ENCODE measurements at regions not wholly inside any gene's neighbourhood (a gene's known extent, or its start where the extent isn't known, plus 50 kb on each side); places are given as distances from the start of the nearest gene placed in this dataset.

DNA sequence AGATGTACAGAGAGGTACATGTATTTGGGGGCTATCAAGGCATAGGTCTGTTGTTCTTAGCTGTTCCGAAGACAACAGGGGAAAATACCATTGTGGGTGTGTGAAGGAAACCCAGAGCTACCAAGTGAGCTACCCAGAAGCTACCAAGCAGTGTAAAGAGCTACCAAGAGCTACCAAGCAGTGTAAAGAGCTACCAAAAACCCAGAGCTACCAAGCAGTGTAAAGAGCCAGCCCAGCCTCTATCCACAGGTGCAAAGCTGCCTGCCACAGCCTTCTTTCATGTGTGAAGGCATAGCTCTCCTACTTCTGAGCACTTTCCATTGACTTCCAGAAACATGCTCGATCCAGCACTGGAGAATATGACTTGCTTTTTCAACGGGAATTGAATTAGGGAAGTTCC is 145.7 kb downstream of the AKAP11 start:
- TF ChIP-seq, protein P1, sequence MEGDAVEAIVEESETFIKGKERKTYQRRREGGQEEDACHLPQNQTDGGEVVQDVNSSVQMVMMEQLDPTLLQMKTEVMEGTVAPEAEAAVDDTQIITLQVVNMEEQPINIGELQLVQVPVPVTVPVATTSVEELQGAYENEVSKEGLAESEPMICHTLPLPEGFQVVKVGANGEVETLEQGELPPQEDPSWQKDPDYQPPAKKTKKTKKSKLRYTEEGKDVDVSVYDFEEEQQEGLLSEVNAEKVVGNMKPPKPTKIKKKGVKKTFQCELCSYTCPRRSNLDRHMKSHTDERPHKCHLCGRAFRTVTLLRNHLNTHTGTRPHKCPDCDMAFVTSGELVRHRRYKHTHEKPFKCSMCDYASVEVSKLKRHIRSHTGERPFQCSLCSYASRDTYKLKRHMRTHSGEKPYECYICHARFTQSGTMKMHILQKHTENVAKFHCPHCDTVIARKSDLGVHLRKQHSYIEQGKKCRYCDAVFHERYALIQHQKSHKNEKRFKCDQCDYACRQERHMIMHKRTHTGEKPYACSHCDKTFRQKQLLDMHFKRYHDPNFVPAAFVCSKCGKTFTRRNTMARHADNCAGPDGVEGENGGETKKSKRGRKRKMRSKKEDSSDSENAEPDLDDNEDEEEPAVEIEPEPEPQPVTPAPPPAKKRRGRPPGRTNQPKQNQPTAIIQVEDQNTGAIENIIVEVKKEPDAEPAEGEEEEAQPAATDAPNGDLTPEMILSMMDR (IDR thresholded peaks at IDR 0.05; ENCODE audit: low read depth, low read length, poor library complexity, severe bottlenecking) = no peak
- TF ChIP-seq EZH2phosphoT487 (IDR thresholded peaks at IDR 0.05; ENCODE audit: borderline replicate concordance, low read length) = no peak
